Hepatocyte (in vitro differentiated cells): ENCODE measurements at regions not wholly inside any gene's neighbourhood (a gene's known extent, or its start where the extent isn't known, plus 50 kb on each side); places are given as distances from the start of the nearest gene placed in this dataset.

ENCODE experiments used
- DNase-seq: peaks from one replicate; pipeline ENCODE4 v3.0.0-alpha.2; 2016; ENCODE audit warnings: low spot score
- H2AFZ ChIP-seq: fragments of 200-600 bp; sonication (generic); 2 replicates; pipeline ENCODE4 v1.6.0; 2016; ENCODE audit warnings: antibody characterized with exemption, mild to moderate bottlenecking
- H3K27ac ChIP-seq: fragments of 200-600 bp; sonication (generic); 2 replicates; pipeline ENCODE4 v1.5.1; 2016; ENCODE audit warnings: mild to moderate bottlenecking
- H3K27me3 ChIP-seq: fragments of 200-600 bp; sonication (generic); 2 replicates; pipeline ENCODE4 v1.6.1; 2016
- H3K36me3 ChIP-seq: fragments of 200-600 bp; sonication (generic); replicated peaks from 2 replicates; pipeline ENCODE4 v1.5.1; 2016; ENCODE audit warnings: low read depth; ENCODE audit not compliant: insufficient read depth
- H3K4me1 ChIP-seq: fragments of 200-600 bp; sonication (generic); 2 replicates; pipeline ENCODE4 v1.5.1; 2016; ENCODE audit warnings: mild to moderate bottlenecking, moderate library complexity; ENCODE audit not compliant: insufficient read depth
- H3K4me2 ChIP-seq: fragments of 200-600 bp; sonication (generic); 2 replicates; pipeline ENCODE4 v1.6.0; 2016
- H3K4me3 ChIP-seq: fragments of 200-600 bp; sonication (generic); 2 replicates; pipeline ENCODE4 v1.5.1; 2016; ENCODE audit warnings: mild to moderate bottlenecking
- H3K79me2 ChIP-seq: fragments of 200-600 bp; sonication (generic); 2 replicates; pipeline ENCODE4 v1.6.0; 2017; ENCODE audit warnings: mild to moderate bottlenecking
- H3K9me2 ChIP-seq: fragments of 200-600 bp; sonication (generic); replicated peaks from 2 replicates; pipeline ENCODE4 v1.6.0; 2017; ENCODE audit warnings: mild to moderate bottlenecking; ENCODE audit not compliant: insufficient read depth
- H3K9me3 ChIP-seq: fragments of 200-600 bp; sonication (generic); 2 replicates; pipeline ENCODE4 v1.5.1; 2016; ENCODE audit warnings: low read depth, mild to moderate bottlenecking
- H4K20me1 ChIP-seq: fragments of 200-600 bp; sonication (generic); 2 replicates; pipeline ENCODE4 v1.6.0; 2016; ENCODE audit warnings: mild to moderate bottlenecking; ENCODE audit not compliant: insufficient read depth, poor library complexity, severe bottlenecking
- EZH2 ChIP-seq: fragments of 200-600 bp; sonication (generic); IDR thresholded peaks from 2 replicates; pipeline ENCODE4 v1.6.1; 2016; ENCODE audit warnings: antibody characterized with exemption, mild to moderate bottlenecking, borderline replicate concordance
- EZH2phosphoT487 ChIP-seq: fragments of 200-600 bp; sonication (generic); IDR thresholded peaks from one replicate; pipeline ENCODE4 v1.6.1; 2018; ENCODE audit warnings: antibody characterized with exemption, mild to moderate bottlenecking, low read depth, moderate library complexity; ENCODE audit not compliant: unreplicated experiment, severe bottlenecking
- WGBS: methylation state at CpG from one replicate; pipeline ENCODE4 v1.1.6; 2016; ENCODE audit warnings: low lambda C conversion rate; ENCODE audit errors: missing lambda C conversion rate; 5-methylcytosine and 5-hydroxymethylcytosine counted together
- TF ChIP-seq, protein P1 (sequence below): fragments of 200-600 bp; sonication (generic); IDR thresholded peaks from 2 replicates; pipeline ENCODE4 v1.5.1; 2016; ENCODE audit warnings: antibody characterized with exemption, mild to moderate bottlenecking; ENCODE audit not compliant: poor library complexity

DNA sequence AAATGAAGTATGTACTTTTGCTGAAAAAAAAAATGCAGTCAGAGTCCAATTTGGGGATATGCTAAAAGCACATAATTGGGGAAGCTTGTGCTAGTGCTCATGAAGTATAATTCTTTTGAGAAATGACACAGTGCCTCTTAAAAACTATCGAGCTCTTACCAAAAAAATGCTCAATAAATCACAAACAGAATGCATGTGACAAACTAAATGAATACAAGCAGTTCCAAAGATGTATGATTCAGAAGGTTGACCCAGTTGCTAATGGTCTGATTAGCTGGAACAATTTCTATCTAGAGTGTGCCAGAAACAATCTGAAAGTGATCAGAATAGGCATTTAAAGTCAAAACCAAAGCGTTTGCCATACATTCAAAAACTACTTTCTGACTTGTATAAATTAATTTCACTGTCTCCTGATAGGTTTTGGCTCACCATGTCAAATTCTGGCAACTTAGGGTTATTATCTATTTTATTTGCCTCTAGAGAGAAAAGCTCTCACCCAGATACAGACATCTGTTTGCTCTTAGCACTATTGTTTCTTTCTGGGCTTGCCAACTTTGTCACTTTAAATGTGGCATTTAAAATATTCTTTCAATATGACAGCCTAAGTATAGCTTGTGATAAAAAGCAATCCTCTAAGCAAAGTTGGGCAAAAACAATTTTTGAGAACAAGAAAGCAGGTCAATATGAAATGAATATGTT is 114.7 kb upstream of the AHR start:
- no peaks in the 10 kb centered on the region for H3K36me3 ChIP-seq
- H3K79me2 ChIP-seq: no peaks in the 10 kb centered on the region
- H3K4me1 ChIP-seq: peaks cover 10% of the 10 kb centered on the region
- H4K20me1 ChIP-seq: no peaks in the 10 kb centered on the region
- H3K4me3 ChIP-seq: no peak overlapping the region
- WGBS: 89% methylated on average over 2 of the region's 2 CpGs
- no peaks in the 10 kb centered on the region for H3K9me2 ChIP-seq
- TF ChIP-seq, protein P1, sequence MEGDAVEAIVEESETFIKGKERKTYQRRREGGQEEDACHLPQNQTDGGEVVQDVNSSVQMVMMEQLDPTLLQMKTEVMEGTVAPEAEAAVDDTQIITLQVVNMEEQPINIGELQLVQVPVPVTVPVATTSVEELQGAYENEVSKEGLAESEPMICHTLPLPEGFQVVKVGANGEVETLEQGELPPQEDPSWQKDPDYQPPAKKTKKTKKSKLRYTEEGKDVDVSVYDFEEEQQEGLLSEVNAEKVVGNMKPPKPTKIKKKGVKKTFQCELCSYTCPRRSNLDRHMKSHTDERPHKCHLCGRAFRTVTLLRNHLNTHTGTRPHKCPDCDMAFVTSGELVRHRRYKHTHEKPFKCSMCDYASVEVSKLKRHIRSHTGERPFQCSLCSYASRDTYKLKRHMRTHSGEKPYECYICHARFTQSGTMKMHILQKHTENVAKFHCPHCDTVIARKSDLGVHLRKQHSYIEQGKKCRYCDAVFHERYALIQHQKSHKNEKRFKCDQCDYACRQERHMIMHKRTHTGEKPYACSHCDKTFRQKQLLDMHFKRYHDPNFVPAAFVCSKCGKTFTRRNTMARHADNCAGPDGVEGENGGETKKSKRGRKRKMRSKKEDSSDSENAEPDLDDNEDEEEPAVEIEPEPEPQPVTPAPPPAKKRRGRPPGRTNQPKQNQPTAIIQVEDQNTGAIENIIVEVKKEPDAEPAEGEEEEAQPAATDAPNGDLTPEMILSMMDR: no peak
- TF ChIP-seq EZH2 (no peak), EZH2phosphoT487 (no peak)
- no peaks in the 10 kb centered on the region for H3K9me3 ChIP-seq
- no peak overlapping the region for H2AFZ ChIP-seq
- H3K4me2 ChIP-seq: no peak overlapping the region
- no peak overlapping the region for H3K27ac ChIP-seq
- no peak for DNase-seq
- H3K27me3 ChIP-seq: no peaks in the 10 kb centered on the region

DNA sequence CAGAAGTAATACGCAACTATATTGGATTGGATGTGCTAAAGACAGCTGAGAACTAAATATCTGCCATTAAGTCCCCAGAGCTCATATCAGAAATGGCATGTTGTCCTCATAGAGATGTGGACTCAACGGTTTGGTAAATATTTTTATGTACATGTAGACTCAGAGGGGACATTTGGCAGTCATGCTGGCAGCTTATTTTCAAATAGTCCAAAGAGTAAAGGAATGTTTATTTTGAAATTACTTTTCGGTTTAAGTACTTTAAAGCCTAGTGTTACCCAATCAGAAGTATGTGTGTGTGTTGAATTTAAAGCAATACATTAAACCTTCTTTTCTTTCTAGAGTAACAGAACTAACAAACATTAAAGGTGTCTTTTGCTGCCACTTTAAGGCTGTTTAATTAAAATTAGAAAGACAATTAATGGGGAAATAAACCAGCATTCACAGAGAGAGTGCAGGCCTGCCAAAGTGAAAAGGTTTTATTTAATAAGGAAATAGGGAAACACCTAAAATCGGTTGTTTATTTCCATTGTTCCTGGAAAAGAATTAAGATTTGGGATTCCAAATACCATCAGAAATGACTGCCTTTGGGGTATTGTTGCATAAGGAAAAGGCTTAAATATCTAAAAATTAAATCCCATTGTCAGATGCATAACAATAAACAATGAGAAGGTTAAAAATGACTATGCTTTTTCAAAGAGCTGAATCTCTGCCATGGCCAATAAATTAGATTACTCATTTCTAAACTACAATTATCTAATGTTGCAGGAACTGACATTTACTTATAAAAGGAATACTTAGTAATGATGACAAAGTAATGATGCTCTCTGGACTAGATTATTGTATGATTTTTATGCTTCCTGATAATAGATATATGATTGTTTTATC is 113.4 kb upstream of the AHR start:
- Histone ChIP-seq H3K79me2 (no peaks in the 10 kb centered on the region), H2AFZ (no peak overlapping the region), H4K20me1 (no peaks in the 10 kb centered on the region), H3K27me3 (no peaks in the 10 kb centered on the region), H3K27ac (peak overlapping the region; percentile 18), H3K4me2 (no peak overlapping the region), H3K4me3 (no peak overlapping the region), H3K36me3 (no peaks in the 10 kb centered on the region), H3K9me3 (no peaks in the 10 kb centered on the region), H3K9me2 (no peaks in the 10 kb centered on the region), H3K4me1 (peaks cover 10% of the 10 kb centered on the region)
- 65% methylated on average over 4 of the region's 4 CpGs for WGBS
- TF ChIP-seq EZH2 (no peak), EZH2phosphoT487 (no peak)
- TF ChIP-seq, protein P1: no peak
- no peak for DNase-seq

DNA sequence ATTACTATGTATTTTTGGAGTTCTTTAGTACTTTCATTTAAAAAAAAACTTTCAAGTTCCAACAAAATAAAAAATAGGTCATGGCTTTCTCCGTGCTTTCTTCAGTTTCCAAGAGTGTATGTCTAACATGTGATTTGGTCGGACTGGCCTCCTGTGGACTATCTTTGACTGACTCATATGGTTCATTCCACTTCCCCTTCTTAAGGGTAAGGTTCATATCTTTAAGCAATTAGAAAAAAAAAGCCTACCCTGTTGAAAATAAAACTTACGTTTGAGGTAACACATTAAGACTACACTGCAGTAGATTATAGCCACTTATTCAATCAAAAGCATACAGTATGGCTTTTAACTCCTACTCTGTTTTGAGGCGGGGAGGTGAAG is 112.8 kb upstream of the AHR start:
- H3K79me2 ChIP-seq: no peaks in the 10 kb centered on the region
- no peak overlapping the region for H3K4me3 ChIP-seq
- no peak overlapping the region for H3K4me2 ChIP-seq
- H3K36me3 ChIP-seq: no peaks in the 10 kb centered on the region
- H4K20me1 ChIP-seq: no peaks in the 10 kb centered on the region
- peaks cover 10% of the 10 kb centered on the region for H3K4me1 ChIP-seq
- DNase-seq: peak; percentile 28
- no peaks in the 10 kb centered on the region for H3K9me3 ChIP-seq
- H3K27me3 ChIP-seq: no peaks in the 10 kb centered on the region
- peak overlapping the region; percentile 18 for H3K27ac ChIP-seq
- TF ChIP-seq, protein P1: no peak
- TF ChIP-seq EZH2 (no peak), EZH2phosphoT487 (no peak)
- WGBS: 82% methylated on average over 4 of the region's 4 CpGs
- no peak overlapping the region for H2AFZ ChIP-seq
- no peaks in the 10 kb centered on the region for H3K9me2 ChIP-seq
